OCI-LY1 (cell line): ENCODE measurements at regions not wholly inside any gene's neighbourhood (a gene's known extent, or its start where the extent isn't known, plus 50 kb on each side); places are given as distances from the start of the nearest gene placed in this dataset.

Source experiments
- H2AFZ ChIP-seq: fragments of 200-600 bp; sonication (generic), shearing (Covaris generic); 2 replicates; pipeline ENCODE4 v1.6.0; 2014; ENCODE audit warnings: antibody characterized with exemption, mild to moderate bottlenecking, low read length
- H3F3A ChIP-seq: fragments of 200-600 bp; sonication (generic), shearing (Covaris generic); 2 replicates; pipeline ENCODE4 v1.6.0; 2014; ENCODE audit warnings: mild to moderate bottlenecking, antibody characterized with exemption, low read length, moderate library complexity; ENCODE audit not compliant: insufficient read depth
- H3K27ac ChIP-seq: fragments of 200-600 bp; sonication (generic); 2 replicates; pipeline ENCODE4 v1.5.1; 2014; ENCODE audit warnings: low read length, mixed run types, mild to moderate bottlenecking, low read depth; ENCODE audit not compliant: poor library complexity, severe bottlenecking
- H3K27me3 ChIP-seq: fragments of 200-600 bp; sonication (generic); 2 replicates; pipeline ENCODE4 v1.6.0; 2014; ENCODE audit warnings: antibody characterized with exemption, mild to moderate bottlenecking, low read length, moderate library complexity; ENCODE audit not compliant: insufficient read depth
- H3K36me3 ChIP-seq: fragments of 200-600 bp; sonication (generic); 2 replicates; pipeline ENCODE4 v1.6.1; 2014; ENCODE audit warnings: mild to moderate bottlenecking, antibody characterized with exemption, low read length, moderate library complexity, mixed read lengths; ENCODE audit not compliant: insufficient read depth
- H3K4me1 ChIP-seq: fragments of 200-600 bp; sonication (generic); 2 replicates; pipeline ENCODE4 v1.5.1; 2014; ENCODE audit warnings: mild to moderate bottlenecking, low read length, moderate library complexity; ENCODE audit not compliant: insufficient read depth, severe bottlenecking
- H3K4me2 ChIP-seq: fragments of 200-600 bp; sonication (generic), shearing (Covaris generic); 2 replicates; pipeline ENCODE4 v1.6.1; 2014; ENCODE audit warnings: low read length
- H3K4me3 ChIP-seq: fragments of 200-600 bp; sonication (generic); 2 replicates; pipeline ENCODE4 v1.5.1; 2014; ENCODE audit warnings: low read length, low read depth, mild to moderate bottlenecking, mixed read lengths; ENCODE audit not compliant: poor library complexity, severe bottlenecking
- H3K79me2 ChIP-seq: fragments of 200-600 bp; shearing (Covaris generic); 2 replicates; pipeline ENCODE4 v1.6.1; 2016; ENCODE audit warnings: mixed run types, low read length, mixed read lengths; ENCODE audit not compliant: insufficient read depth
- H3K9ac ChIP-seq: fragments of 200-600 bp; sonication (generic), shearing (Covaris generic); 2 replicates; pipeline ENCODE4 v1.6.1; 2014; ENCODE audit warnings: mild to moderate bottlenecking, low read length, mixed read lengths
- H3K9me2 ChIP-seq: fragments of 200-600 bp; sonication (generic), shearing (Covaris generic); 2 replicates; pipeline ENCODE4 v1.6.1; 2014; ENCODE audit warnings: low read depth, mild to moderate bottlenecking, low read length, mixed read lengths
- H3K9me3 ChIP-seq: fragments of 200-600 bp; shearing (Covaris generic); 2 replicates; pipeline ENCODE4 v1.6.1; 2014; ENCODE audit warnings: low read length, mixed read lengths
- H4K20me1 ChIP-seq: fragments of 200-600 bp; sonication (generic), shearing (Covaris generic); 2 replicates; pipeline ENCODE4 v1.6.0; 2016; ENCODE audit warnings: mild to moderate bottlenecking, low read length; ENCODE audit not compliant: insufficient read depth
- CTCF ChIP-seq: fragments of 200-600 bp; sonication (generic), shearing (Covaris generic); IDR thresholded peaks from 2 replicates; pipeline ENCODE4 v1.5.1; 2017; ENCODE audit warnings: mild to moderate bottlenecking, antibody characterized with exemption, low read length, moderate library complexity, mixed read lengths
- EZH2 ChIP-seq: fragments of 200-600 bp; sonication (generic), shearing (Covaris generic); IDR thresholded peaks from 2 replicates; pipeline ENCODE4 v1.8.0; 2017; ENCODE audit warnings: borderline replicate concordance, mixed run types, mild to moderate bottlenecking, antibody characterized with exemption, low read length, moderate library complexity, mixed read lengths

- Histone ChIP-seq H3K36me3 (no peaks in the 10 kb centered on the region), H2AFZ (no peak overlapping the region), H3K27ac (no peak overlapping the region), H4K20me1 (no peaks in the 10 kb centered on the region), H3K9me2 (no peaks in the 10 kb centered on the region), H3K9ac (no peak overlapping the region), H3K27me3 (no peaks in the 10 kb centered on the region), H3K9me3 (no peaks in the 10 kb centered on the region), H3K4me3 (no peak overlapping the region), H3K79me2 (no peaks in the 10 kb centered on the region), H3K4me1 (no peaks in the 10 kb centered on the region), H3K4me2 (no peak overlapping the region), H3F3A (no peaks in the 10 kb centered on the region)
- no peak for TF ChIP-seq CTCF
Measured at GRCh38 chr1:192918259-192918658, 109.4 kb downstream of the RGS2 start.

- Histone ChIP-seq H3K4me1 (no peaks in the 10 kb centered on the region), H3K79me2 (no peaks in the 10 kb centered on the region), H3K4me2 (no peak overlapping the region), H4K20me1 (no peaks in the 10 kb centered on the region), H3K9me2 (no peaks in the 10 kb centered on the region), H3F3A (no peaks in the 10 kb centered on the region), H3K4me3 (no peak overlapping the region), H2AFZ (no peak overlapping the region), H3K36me3 (no peaks in the 10 kb centered on the region), H3K27me3 (no peaks in the 10 kb centered on the region), H3K9me3 (no peaks in the 10 kb centered on the region; the same call in 1 of the 2 replicates), H3K27ac (no peak overlapping the region), H3K9ac (no peak overlapping the region)
- no peak for TF ChIP-seq EZH2
- no peak for TF ChIP-seq CTCF
Measured at GRCh38 chr1:192920412-192920811, 111.6 kb downstream of the RGS2 start.

GRCh38 chr1:192925609-192926008, 116.8 kb downstream of the RGS2 start:
- Histone ChIP-seq H3K9me3 (no peaks in the 10 kb centered on the region; the same call in 1 of the 2 replicates), H3K4me2 (no peak overlapping the region), H3K4me3 (no peak overlapping the region), H3K9me2 (no peaks in the 10 kb centered on the region), H3K9ac (no peak overlapping the region), H4K20me1 (no peaks in the 10 kb centered on the region), H3F3A (no peaks in the 10 kb centered on the region), H3K79me2 (no peaks in the 10 kb centered on the region), H2AFZ (no peak overlapping the region), H3K36me3 (no peaks in the 10 kb centered on the region), H3K4me1 (no peaks in the 10 kb centered on the region), H3K27me3 (no peaks in the 10 kb centered on the region), H3K27ac (no peak overlapping the region)
- TF ChIP-seq CTCF (no peak), EZH2 (no peak)
